Osteoblast (primary cell): ENCODE measurements at regions not wholly inside any gene's neighbourhood (a gene's known extent, or its start where the extent isn't known, plus 50 kb on each side); places are given as distances from the start of the nearest gene placed in this dataset.

Source experiments
- DNase-seq: peaks from one replicate; pipeline ENCODE4 v3.0.0; 2011; ENCODE audit warnings: low spot score, mixed read lengths; ENCODE audit not compliant: insufficient read length; ENCODE audit errors: missing footprints
- H2AFZ ChIP-seq: 2 replicates; pipeline ENCODE4 v1.6.0; 2011; ENCODE audit warnings: mild to moderate bottlenecking, low read length
- H3K27ac ChIP-seq: 2 replicates; pipeline ENCODE4 v1.5.1; 2011; ENCODE audit warnings: mild to moderate bottlenecking, low read depth, low read length, moderate library complexity
- H3K27me3 ChIP-seq: 2 replicates; pipeline ENCODE4 v1.6.0; 2012; ENCODE audit warnings: mild to moderate bottlenecking, control low read depth, inconsistent platforms, low read length, moderate library complexity; ENCODE audit not compliant: insufficient read depth
- H3K36me3 ChIP-seq: 2 replicates; pipeline ENCODE4 v1.5.1; 2011; ENCODE audit warnings: mild to moderate bottlenecking, low read length, control low read depth, moderate library complexity; ENCODE audit not compliant: insufficient read depth
- H3K4me1 ChIP-seq: 2 replicates; pipeline ENCODE4 v1.5.1; 2011; ENCODE audit warnings: mild to moderate bottlenecking, low read length, control low read depth, moderate library complexity; ENCODE audit not compliant: insufficient read depth
- H3K4me2 ChIP-seq: 2 replicates; pipeline ENCODE4 v1.6.0; 2011; ENCODE audit warnings: mild to moderate bottlenecking, low read length; ENCODE audit not compliant: insufficient read depth
- H3K4me3 ChIP-seq: fragments of 200-600 bp; sonication (generic); 3 replicates; pipeline ENCODE4 v1.5.1; 2012; ENCODE audit warnings: mild to moderate bottlenecking, low read length, inconsistent platforms; ENCODE audit not compliant: insufficient read depth
- H3K79me2 ChIP-seq: 2 replicates; pipeline ENCODE4 v1.6.0; 2012; ENCODE audit warnings: mild to moderate bottlenecking, low read length, control low read depth, inconsistent platforms; ENCODE audit not compliant: insufficient read depth
- H3K9me3 ChIP-seq: 2 replicates; pipeline ENCODE4 v1.5.1; 2011; ENCODE audit warnings: low read depth, low read length, control low read depth
- H4K20me1 ChIP-seq: 2 replicates; pipeline ENCODE4 v1.6.0; 2012; ENCODE audit warnings: mild to moderate bottlenecking, low read length, control low read depth; ENCODE audit not compliant: insufficient read depth
- TF ChIP-seq, protein P1 (sequence below): IDR thresholded peaks from 2 replicates; pipeline ENCODE4 v1.5.1; 2011; ENCODE audit warnings: mild to moderate bottlenecking, low read depth, low read length, moderate library complexity; ENCODE audit errors: extremely low read depth

DNA sequence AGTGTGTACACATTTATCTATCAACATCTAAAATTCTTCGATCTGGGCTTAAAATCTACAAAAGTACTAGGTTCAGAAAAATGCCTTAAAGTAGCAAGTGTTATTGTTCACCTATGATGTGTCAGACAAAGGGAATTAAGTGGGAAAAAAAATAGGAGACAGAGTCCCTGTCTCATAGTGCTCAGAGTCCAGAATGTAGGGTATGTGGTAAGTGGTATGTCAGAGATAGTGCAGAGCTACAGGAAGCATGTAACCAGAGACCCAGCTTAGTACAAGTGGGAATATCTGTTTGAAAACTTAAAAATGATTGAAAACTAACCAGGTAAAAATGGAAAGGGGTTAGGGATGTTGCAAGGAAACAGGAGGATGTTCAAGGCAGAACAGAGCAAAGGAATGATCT is 482.8 kb downstream of the ELAVL2 start:
- no peaks in the 10 kb centered on the region for H3K27me3 ChIP-seq
- no peak overlapping the region for H3K27ac ChIP-seq
- H3K36me3 ChIP-seq = no peaks in the 10 kb centered on the region
- DNase-seq = no peak
- no peaks in the 10 kb centered on the region for H3K79me2 ChIP-seq
- TF ChIP-seq, protein P1, sequence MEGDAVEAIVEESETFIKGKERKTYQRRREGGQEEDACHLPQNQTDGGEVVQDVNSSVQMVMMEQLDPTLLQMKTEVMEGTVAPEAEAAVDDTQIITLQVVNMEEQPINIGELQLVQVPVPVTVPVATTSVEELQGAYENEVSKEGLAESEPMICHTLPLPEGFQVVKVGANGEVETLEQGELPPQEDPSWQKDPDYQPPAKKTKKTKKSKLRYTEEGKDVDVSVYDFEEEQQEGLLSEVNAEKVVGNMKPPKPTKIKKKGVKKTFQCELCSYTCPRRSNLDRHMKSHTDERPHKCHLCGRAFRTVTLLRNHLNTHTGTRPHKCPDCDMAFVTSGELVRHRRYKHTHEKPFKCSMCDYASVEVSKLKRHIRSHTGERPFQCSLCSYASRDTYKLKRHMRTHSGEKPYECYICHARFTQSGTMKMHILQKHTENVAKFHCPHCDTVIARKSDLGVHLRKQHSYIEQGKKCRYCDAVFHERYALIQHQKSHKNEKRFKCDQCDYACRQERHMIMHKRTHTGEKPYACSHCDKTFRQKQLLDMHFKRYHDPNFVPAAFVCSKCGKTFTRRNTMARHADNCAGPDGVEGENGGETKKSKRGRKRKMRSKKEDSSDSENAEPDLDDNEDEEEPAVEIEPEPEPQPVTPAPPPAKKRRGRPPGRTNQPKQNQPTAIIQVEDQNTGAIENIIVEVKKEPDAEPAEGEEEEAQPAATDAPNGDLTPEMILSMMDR = no peak
- no peak overlapping the region for H3K4me2 ChIP-seq
- no peaks in the 10 kb centered on the region for H3K4me1 ChIP-seq
- H2AFZ ChIP-seq = no peak overlapping the region
- peaks cover 2% of the 10 kb centered on the region for H3K9me3 ChIP-seq
- H4K20me1 ChIP-seq = no peaks in the 10 kb centered on the region
- H3K4me3 ChIP-seq = no peak overlapping the region

DNA sequence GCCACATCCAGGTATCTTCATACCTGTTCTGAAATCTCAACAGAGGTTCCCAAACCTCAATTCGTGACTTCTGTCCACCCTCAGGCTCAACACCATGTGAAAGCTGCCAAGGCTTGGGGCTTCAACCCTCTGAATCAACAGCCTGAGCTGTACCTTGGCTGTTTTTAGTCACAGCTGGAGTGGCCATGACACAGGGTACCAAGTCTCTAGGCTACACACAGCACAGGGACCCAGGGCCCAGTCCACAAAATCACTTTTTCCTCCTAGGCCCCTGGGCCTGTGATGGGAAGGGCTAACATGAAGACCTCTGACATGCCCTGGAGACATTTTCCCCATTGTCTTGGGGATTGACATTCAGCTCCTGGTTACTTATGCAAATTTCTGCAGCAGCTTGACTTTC is 464.9 kb downstream of the ELAVL2 start:
- Histone ChIP-seq H3K4me1 (no peaks in the 10 kb centered on the region), H3K9me3 (peaks cover 2% of the 10 kb centered on the region), H3K79me2 (no peaks in the 10 kb centered on the region), H3K27me3 (no peaks in the 10 kb centered on the region), H4K20me1 (no peaks in the 10 kb centered on the region), H3K27ac (no peak overlapping the region), H3K36me3 (no peaks in the 10 kb centered on the region), H3K4me2 (no peak overlapping the region), H2AFZ (no peak overlapping the region), H3K4me3 (no peak overlapping the region)
- TF ChIP-seq, protein P1 = no peak
- no peak for DNase-seq

DNA sequence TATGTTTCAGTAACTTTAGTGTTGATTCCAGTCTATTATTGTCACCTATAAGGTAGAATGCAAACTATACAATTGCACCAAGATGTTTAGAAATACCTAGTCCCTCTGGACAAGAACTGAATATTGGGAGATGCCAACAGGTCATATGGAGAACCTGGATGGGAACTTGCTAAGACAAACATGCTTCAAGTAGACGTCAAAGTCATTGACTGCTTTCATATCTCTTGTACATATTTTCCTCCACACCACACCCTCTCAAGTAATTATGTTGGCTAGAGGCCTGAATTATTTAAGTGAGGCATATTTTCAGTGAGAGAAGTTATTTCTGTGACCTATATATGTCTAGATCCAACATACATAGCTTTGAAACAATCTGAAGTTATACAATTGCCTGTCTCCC is 453.3 kb downstream of the ELAVL2 start:
- Histone ChIP-seq H3K4me3 (no peak overlapping the region), H3K36me3 (no peaks in the 10 kb centered on the region), H3K4me2 (no peak overlapping the region), H4K20me1 (no peaks in the 10 kb centered on the region), H3K79me2 (no peaks in the 10 kb centered on the region), H3K27ac (no peak overlapping the region), H3K4me1 (no peaks in the 10 kb centered on the region), H3K27me3 (no peaks in the 10 kb centered on the region), H2AFZ (no peak overlapping the region), H3K9me3 (no peaks in the 10 kb centered on the region)
- DNase-seq = no peak
- TF ChIP-seq, protein P1 = no peak

DNA sequence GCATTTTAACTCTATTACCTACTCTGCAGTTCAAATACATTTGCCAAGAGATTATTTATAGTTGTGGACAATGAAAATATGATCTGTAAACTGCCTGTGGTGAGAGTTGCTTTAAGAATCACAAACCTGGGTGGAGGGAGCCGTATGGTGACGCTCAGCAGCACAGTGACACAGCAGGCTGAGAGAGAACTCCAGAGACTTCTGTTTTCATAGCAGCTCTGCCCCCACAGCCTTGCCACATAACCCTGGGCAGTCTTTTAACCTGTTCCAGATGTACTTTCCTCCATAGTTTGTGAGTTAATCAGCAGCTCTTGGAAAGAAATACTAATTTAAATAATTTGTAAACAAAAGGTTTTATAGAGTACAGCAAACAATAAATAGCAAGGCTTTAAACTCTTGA is 450.5 kb downstream of the ELAVL2 start:
- Histone ChIP-seq H3K4me2 (no peak overlapping the region), H3K27me3 (no peaks in the 10 kb centered on the region), H3K27ac (no peak overlapping the region), H4K20me1 (no peaks in the 10 kb centered on the region), H3K4me3 (no peak overlapping the region), H3K79me2 (no peaks in the 10 kb centered on the region), H3K9me3 (no peaks in the 10 kb centered on the region), H3K36me3 (no peaks in the 10 kb centered on the region), H2AFZ (no peak overlapping the region), H3K4me1 (no peaks in the 10 kb centered on the region)
- TF ChIP-seq, protein P1 = no peak
- no peak for DNase-seq
